Natural killer cell (primary cell): ENCODE measurements at regions not wholly inside any gene's neighbourhood (a gene's known extent, or its start where the extent isn't known, plus 50 kb on each side); places are given as distances from the start of the nearest gene placed in this dataset.

Experiments used
- ATAC-seq, 3 donors: fragments of 150-1000 bp in 2 of 3; fragments of 200-7000 bp in 1 of 3; cut with Tn5 transposase; 1 replicate in 1 of 3; 2 replicates in 2 of 3; pipeline ENCODE4 v1.10.0; 2021; ENCODE audit warnings: mild to moderate bottlenecking in 2 of 3, moderate library complexity in 2 of 3
- DNase-seq, 2 donors: peaks; one replicate each; pipeline versions ENCODE4 v3.0.0 to v3.0.0-alpha.2; 2013 to 2021; ENCODE audit warnings: mixed read lengths in 1 of 2
- H3K27ac ChIP-seq: one replicate; pipeline ENCODE4 v1.5.1; 2013; ENCODE audit warnings: mild to moderate bottlenecking, low read length
- H3K27me3 ChIP-seq: one replicate; pipeline ENCODE4 v1.6.1; 2013; ENCODE audit warnings: low read length; ENCODE audit not compliant: control insufficient read depth, insufficient read depth
- H3K36me3 ChIP-seq: one replicate; pipeline ENCODE4 v1.6.1; 2013; ENCODE audit warnings: low read length; ENCODE audit not compliant: control insufficient read depth, insufficient read depth
- H3K4me1 ChIP-seq: one replicate; pipeline ENCODE4 v1.6.1; 2013; ENCODE audit warnings: low read length; ENCODE audit not compliant: control insufficient read depth, insufficient read depth
- H3K4me3 ChIP-seq: one replicate; pipeline ENCODE4 v1.5.1; 2013; ENCODE audit warnings: low read length
- H3K9me3 ChIP-seq: one replicate; pipeline ENCODE4 v1.6.1; 2013; ENCODE audit warnings: low read length; ENCODE audit not compliant: control insufficient read depth, insufficient read depth
- H3K27ac Mint-ChIP-seq, 2 donors: one replicate each; pipeline ENCODE4 v1.8.0; 2022; ENCODE audit warnings: mild to moderate bottlenecking in 2 of 2, mixed read lengths in 2 of 2, moderate library complexity in 1 of 2
- H3K27me3 Mint-ChIP-seq, 2 donors: one replicate each; pipeline ENCODE4 v1.8.0; 2022; ENCODE audit warnings: low read depth in 2 of 2, mixed read lengths in 2 of 2
- H3K36me3 Mint-ChIP-seq: one replicate; pipeline ENCODE4 v1.8.0; 2022; ENCODE audit warnings: mixed read lengths
- H3K4me1 Mint-ChIP-seq, 2 donors: one replicate each; pipeline ENCODE4 v1.8.0; 2022; ENCODE audit warnings: mixed read lengths in 2 of 2
- H3K4me3 Mint-ChIP-seq: one replicate; pipeline ENCODE4 v1.8.0; 2022; ENCODE audit warnings: mild to moderate bottlenecking, moderate library complexity, mixed read lengths
- H3K9me3 Mint-ChIP-seq, 2 donors: one replicate each; pipeline ENCODE4 v1.8.0; 2022; ENCODE audit warnings: mixed read lengths in 2 of 2
- CTCF ChIP-seq: fragments of 200-600 bp; IDR thresholded peaks from one replicate; pipeline ENCODE4 v1.8.0; 2022; ENCODE audit warnings: antibody characterized with exemption
- WGBS: methylation state at CpG from one replicate; pipeline ENCODE4 v1.1.7; 2013; ENCODE audit warnings: missing lambda C conversion rate; ENCODE audit not compliant: insufficient coverage; 5-methylcytosine and 5-hydroxymethylcytosine counted together
- intact Hi-C: fragments of 100-400 bp; cut with micrococcal nuclease; formaldehyde crosslinking; loops from one replicate; pipeline ENCODE4 v1.14.2; 2022

DNA sequence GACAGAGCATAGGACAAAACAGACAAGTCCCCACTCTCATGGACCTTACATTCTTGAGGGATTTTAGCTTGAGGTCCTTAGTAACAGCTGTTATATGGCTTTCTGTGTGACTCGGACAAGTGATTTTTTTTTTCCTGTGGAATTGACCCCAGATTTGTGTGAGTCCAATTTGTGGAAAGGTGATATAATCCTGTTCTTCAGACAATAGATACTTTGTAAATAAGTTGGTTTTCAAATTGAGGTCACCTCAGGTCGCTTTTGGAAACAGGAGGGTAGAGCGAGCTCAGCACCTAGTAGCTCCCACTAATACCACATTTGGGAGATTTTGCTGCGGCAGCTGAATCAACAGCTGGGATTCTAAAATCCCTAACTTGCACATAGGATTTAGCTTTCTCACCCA, 1008.8 kb downstream of the ADGRL3 start:
- Histone ChIP-seq H3K4me3 (no peak overlapping the region), H3K9me3 (no peaks in the 10 kb centered on the region), H3K36me3 (no peaks in the 10 kb centered on the region), H3K27me3 (no peaks in the 10 kb centered on the region), H3K27ac (no peak overlapping the region), H3K4me1 (no peaks in the 10 kb centered on the region)
- H3K4me3 Mint-ChIP-seq, result no peak overlapping the region
- no peaks in the 10 kb centered on the region for H3K27me3 Mint-ChIP-seq
- intact Hi-C loops, result no loop called here
- H3K9me3 Mint-ChIP-seq, result peaks cover 5 to 8% of the 10 kb centered on the region in 2 donors
- no peak for DNase-seq
- no peak for TF ChIP-seq CTCF
- no peaks in the 10 kb centered on the region for H3K36me3 Mint-ChIP-seq
- ATAC-seq, result no peak
- no peak overlapping the region for H3K27ac Mint-ChIP-seq
- H3K4me1 Mint-ChIP-seq, result no peaks in the 10 kb centered on the region
- 92% methylated on average over 4 of the region's 4 CpGs for WGBS

DNA sequence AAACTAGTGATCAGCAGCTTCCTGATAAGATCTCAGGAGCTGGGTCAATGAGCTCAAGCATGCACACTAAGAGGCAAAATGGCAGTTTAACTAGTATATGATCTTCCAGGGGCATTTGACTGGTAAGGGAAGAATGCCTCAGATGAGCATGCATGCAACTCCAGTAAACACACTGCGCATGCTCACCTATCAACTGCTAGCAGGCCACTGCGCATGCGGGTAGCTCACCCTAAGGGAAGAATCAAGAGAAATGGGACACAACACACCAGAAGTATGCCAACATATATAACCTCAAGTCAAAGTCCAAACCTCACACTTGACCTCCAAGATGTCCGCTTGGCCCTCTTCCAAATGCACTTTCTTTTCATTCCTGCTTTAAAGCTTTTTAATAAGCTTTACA, 1004.0 kb downstream of the ADGRL3 start:
- no peaks in the 10 kb centered on the region for H3K4me1 ChIP-seq
- H3K4me3 ChIP-seq, result no peak overlapping the region
- TF ChIP-seq CTCF, result no peak
- H3K27me3 ChIP-seq, result no peaks in the 10 kb centered on the region
- no peak overlapping the region for H3K27ac ChIP-seq
- 97% methylated on average over 4 of the region's 4 CpGs for WGBS
- Mint-ChIP-seq H3K27ac (no peak overlapping the region), H3K9me3 (peaks cover 4 to 11% of the 10 kb centered on the region in 2 donors), H3K27me3 (no peaks in the 10 kb centered on the region), H3K4me1 (no peaks in the 10 kb centered on the region), H3K36me3 (no peaks in the 10 kb centered on the region), H3K4me3 (no peak overlapping the region)
- H3K9me3 ChIP-seq, result no peaks in the 10 kb centered on the region
- ATAC-seq, result no peak
- intact Hi-C loops, result no loop called here
- DNase-seq, result no peak
- no peaks in the 10 kb centered on the region for H3K36me3 ChIP-seq

DNA sequence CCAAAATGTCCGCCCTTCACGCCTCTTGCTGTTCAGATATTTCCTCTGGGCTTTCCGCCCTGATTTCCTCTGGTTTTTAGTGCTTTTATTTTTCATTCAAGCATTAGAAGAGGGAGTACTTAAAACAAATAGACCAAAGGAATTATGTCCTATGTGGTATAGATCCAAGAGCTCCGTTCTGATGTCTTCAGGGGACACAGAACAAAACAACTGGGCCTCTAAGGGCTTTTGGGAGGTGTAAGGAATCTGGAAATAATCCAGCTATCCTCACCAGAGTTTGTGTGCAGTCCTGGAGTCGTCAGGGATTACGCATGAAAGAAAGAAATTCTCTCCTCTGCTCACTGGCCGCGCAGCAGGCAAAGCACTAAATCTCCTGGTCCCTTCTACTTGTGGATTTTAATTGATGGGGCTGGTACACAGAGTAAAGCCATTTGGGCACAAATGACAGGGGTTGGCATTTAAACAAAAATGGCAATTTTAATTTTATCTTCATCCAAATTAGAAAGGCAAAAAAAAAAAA, 999.2 kb downstream of the ADGRL3 start:
- Histone ChIP-seq H3K9me3 (peaks cover 4% of the 10 kb centered on the region), H3K4me3 (no peak overlapping the region), H3K36me3 (no peaks in the 10 kb centered on the region), H3K4me1 (no peaks in the 10 kb centered on the region), H3K27me3 (no peaks in the 10 kb centered on the region), H3K27ac (no peak overlapping the region)
- Mint-ChIP-seq H3K27me3 (no peaks in the 10 kb centered on the region), H3K4me1 (no peaks in the 10 kb centered on the region), H3K4me3 (no peak overlapping the region), H3K36me3 (no peaks in the 10 kb centered on the region), H3K9me3 (peaks cover 2 to 15% of the 10 kb centered on the region in 2 donors), H3K27ac (no peak overlapping the region)
- WGBS, result 92% methylated on average over 7 of the region's 8 CpGs
- ATAC-seq (no peak), DNase-seq (no peak)
- TF ChIP-seq CTCF, result no peak
- intact Hi-C loops, result no loop called here

GRCh38 chr4:62196338-62196737, 996.2 kb downstream of the ADGRL3 start:
- ATAC-seq (no peak), DNase-seq (no peak)
- H3K27ac Mint-ChIP-seq, result no peak overlapping the region
- Histone ChIP-seq H3K27ac (no peak overlapping the region), H3K4me1 (no peaks in the 10 kb centered on the region), H3K4me3 (no peak overlapping the region), H3K36me3 (no peaks in the 10 kb centered on the region), H3K9me3 (peaks cover 4% of the 10 kb centered on the region), H3K27me3 (no peaks in the 10 kb centered on the region)
- 91% methylated on average over 5 of the region's 5 CpGs for WGBS
- intact Hi-C loops, result no loop called here
- peaks cover 5 to 12% of the 10 kb centered on the region in 2 donors for H3K9me3 Mint-ChIP-seq
- no peak for TF ChIP-seq CTCF
- H3K4me1 Mint-ChIP-seq, result no peaks in the 10 kb centered on the region
- H3K4me3 Mint-ChIP-seq, result no peak overlapping the region
- H3K27me3 Mint-ChIP-seq, result no peaks in the 10 kb centered on the region
- H3K36me3 Mint-ChIP-seq, result no peaks in the 10 kb centered on the region
